ENCODE measurements at regions not wholly inside any gene's neighbourhood (a gene's known extent, or its start where the extent isn't known, plus 50 kb on each side); places are given as distances from the start of the nearest gene placed in this dataset.

DNA sequence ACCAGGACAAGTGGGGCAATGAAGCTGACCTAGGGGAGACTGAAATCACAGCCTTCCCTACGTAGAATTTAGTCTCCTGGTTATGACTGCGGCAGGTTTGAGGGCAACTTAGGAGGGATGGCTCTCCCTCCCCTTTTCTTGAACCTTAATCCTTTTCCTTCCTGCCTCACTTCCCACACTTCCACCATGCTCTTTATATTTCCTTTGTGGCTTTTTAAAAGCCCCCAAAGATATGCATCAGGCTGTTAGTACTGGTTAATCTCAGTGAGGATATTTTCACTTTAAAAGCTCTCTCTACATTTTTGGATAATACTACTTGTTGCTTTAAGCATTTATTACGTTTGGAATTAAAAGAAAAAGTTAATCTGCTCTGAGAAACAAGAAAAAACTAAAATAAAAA is 339.2 kb downstream of the SOX2 start:
- TF ChIP-seq POLR2AphosphoS5 (IDR thresholded peaks at IDR 0.05; ENCODE audit: insufficient read depth, low read depth, low read length) (no peak), POLR2A (IDR thresholded peaks at IDR 0.05; ENCODE audit: low read depth, low read length) (no peak), EZH2 (IDR thresholded peaks at IDR 0.05; ENCODE audit: borderline replicate concordance, low read depth, low read length, severe bottlenecking) (no peak)
- TF ChIP-seq, protein P1, sequence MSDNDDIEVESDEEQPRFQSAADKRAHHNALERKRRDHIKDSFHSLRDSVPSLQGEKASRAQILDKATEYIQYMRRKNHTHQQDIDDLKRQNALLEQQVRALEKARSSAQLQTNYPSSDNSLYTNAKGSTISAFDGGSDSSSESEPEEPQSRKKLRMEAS (IDR thresholded peaks at IDR 0.05; ENCODE audit: insufficient read depth, insufficient read length): no peak
- TF ChIP-seq, protein P2, sequence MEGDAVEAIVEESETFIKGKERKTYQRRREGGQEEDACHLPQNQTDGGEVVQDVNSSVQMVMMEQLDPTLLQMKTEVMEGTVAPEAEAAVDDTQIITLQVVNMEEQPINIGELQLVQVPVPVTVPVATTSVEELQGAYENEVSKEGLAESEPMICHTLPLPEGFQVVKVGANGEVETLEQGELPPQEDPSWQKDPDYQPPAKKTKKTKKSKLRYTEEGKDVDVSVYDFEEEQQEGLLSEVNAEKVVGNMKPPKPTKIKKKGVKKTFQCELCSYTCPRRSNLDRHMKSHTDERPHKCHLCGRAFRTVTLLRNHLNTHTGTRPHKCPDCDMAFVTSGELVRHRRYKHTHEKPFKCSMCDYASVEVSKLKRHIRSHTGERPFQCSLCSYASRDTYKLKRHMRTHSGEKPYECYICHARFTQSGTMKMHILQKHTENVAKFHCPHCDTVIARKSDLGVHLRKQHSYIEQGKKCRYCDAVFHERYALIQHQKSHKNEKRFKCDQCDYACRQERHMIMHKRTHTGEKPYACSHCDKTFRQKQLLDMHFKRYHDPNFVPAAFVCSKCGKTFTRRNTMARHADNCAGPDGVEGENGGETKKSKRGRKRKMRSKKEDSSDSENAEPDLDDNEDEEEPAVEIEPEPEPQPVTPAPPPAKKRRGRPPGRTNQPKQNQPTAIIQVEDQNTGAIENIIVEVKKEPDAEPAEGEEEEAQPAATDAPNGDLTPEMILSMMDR (IDR thresholded peaks at IDR 0.05; ENCODE audit: extremely low read depth in 1 of 2, insufficient read depth in 1 of 2, low read depth in 1 of 2, low read length in 2 of 2): no peak
